CD4-positive, alpha-beta T cell treated with Interleukin-4 for 4 hours (primary cell): ENCODE measurements at regions not wholly inside any gene's neighbourhood (a gene's known extent, or its start where the extent isn't known, plus 50 kb on each side); places are given as distances from the start of the nearest gene placed in this dataset.
A peak's percentile ranks its signal among the peaks of the same experiment; 100 is the strongest.

Source experiments
- DNase-seq: peaks from one replicate; pipeline ENCODE4 v3.0.0-alpha.2; 2020

DNA sequence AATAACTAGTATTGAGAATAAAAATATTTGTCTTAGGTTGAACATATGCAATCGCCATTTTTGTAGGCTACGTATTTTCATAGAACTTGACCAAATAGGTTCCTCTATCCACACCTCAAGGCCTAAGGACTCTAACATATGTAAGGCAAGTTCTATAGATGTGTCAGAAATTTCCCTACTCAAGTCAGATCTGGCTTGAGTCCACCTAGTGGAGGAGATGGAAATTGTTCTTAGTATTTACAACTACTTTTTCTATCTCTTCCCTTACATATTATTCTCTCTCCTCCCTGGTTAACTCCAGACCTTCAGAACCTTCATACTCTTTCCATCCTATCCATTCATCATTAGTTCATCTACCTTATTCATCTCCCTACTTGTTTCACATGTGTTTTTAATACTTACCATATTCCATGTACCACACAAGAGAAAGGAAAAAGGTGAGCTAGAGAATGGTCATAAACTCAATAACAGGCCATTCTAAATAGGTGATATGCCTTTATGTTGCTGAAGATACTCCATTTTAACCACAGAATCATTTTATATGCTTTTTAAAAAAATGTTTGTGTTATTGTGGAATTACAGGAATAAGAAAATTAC, 174.5 kb upstream of the HDAC9 start:
- DNase-seq: peak; percentile 38

DNA sequence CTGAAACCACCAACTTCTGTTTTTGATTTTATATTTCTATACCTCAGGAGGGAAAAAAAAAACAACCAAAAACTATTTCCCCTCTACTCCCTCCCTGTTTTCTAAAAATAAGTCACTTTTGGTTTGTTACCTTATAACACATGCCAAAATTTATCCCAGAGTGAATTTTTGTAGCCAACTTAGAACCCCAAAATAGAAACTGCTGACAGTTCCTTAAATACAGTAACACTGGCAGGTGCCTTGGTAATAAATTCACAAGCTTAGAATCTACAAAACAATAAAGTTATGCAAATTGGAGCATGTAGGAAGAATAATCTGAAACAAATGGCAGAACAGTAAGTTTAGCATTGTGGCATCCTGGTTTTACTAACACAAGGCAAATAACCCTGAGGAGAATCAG, 165.0 kb upstream of the HDAC9 start:
- DNase-seq: no peak

DNA sequence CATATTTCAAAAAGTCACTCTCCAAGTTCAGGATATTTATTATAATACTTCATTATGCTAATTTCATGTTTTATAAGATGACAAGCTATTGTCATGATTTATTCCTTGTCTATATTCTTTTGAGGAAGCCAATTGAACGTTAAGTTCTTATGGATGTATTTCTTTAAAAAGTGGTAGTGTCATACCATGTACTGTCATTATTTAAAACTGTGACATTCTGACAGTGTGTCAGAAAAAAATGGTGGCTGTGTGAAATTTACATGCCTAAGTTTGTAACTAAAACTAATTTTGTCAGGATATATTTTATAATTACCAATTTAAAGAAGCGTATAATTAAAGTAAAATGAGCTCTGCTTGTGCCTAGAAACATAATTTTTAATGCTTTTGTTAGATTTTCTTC, 158.9 kb upstream of the HDAC9 start:
- no peak for DNase-seq

DNA sequence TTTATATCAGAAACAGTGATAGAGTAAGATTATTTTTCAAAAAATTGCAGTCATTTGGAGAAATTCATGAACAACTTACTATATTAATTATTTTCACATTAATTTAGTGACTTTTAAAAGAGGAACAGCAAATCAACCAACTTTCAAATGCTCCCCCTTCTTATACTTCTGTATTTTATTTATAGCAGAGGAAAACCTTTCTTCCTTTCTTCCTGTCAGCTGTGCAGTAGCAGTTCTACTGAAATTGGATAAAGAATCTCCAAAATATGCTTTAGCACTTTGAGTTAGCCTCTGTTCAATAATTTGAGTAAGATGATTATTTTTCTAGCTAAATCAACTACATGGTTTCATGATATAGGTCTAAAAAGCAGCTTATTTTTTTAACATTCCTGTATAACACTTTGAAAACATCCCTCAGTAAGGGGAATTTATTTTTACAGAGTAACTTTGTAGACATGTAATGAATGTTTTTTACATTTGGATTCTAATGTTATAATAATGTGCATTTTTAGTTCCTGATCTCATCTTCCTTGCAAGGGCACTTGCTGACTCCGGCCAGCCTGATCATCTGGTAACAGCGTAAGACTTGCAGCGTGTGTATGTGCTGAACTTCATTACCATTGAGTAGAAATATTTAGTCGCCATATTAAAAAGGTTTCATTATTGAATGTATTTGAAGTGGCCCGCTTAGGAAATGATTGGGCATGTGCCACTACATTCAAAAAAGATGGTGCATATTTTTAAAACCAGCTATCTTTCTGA, 158.3 kb upstream of the HDAC9 start:
- DNase-seq: no peak

DNA sequence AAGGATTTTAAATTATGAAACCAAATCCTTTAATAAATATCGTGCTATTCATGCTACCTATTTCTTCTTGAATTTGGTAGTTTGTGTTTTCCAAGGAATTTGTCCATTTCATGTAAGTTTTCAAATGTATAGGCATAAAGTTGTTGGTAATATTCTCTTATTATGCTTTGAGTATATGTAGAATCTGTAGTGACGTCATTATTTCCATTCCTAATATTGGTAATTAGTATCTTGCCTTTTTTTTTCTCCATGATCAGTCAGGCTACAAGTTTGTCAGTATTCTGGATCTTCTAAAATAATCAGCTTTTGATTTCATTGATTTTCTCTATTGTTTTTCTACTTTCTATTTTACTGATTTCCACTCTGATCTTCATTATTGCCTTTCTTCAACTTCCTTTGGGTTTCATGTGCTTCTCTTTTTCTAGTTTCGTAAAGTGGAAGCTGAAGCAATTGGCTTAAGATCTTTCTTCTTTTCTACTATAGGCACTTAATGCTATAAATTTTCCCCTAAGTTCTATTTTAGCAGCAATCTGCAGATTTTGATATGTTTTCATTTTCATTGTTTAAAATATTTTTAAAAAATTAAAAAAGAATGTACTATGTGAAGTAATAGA, 156.5 kb upstream of the HDAC9 start:
- DNase-seq: no peak

DNA sequence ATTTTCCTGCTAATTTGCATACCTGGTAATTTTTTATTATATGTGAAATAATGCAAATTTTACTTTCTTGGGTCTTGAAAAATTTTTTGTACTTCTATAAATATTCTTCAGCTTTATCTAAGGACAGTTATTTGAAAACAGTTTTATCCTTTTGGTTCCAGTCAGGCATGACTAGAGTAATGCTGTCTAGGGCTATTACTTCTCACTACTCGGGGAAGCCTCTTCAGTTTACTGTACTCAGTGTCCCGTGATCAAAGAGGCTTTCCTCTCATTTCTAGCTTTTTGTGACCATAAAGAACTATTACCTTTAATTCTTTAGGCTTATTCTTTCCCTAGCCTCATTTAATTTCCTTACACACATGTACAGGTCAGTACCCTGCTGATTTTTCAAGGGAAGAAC, 153.8 kb upstream of the HDAC9 start:
- no peak for DNase-seq

DNA sequence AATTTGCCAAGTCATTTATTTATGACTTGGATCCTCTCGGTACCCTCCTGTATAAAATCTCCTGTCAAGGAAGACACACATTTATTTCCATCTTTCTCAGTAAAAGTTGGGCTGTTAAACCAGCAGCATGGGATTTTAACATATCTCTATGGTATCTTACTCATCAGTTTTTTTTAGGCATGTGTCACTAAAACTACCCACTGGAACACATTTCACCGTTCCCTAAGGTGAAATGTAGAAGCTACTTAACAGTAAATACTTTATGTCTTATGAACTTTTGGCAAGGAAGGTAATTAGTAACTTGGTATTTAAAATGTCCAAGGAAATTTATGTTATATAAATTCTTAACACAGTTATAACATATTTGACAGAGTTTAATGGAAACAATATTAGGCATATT, 152.5 kb upstream of the HDAC9 start:
- DNase-seq: no peak

DNA sequence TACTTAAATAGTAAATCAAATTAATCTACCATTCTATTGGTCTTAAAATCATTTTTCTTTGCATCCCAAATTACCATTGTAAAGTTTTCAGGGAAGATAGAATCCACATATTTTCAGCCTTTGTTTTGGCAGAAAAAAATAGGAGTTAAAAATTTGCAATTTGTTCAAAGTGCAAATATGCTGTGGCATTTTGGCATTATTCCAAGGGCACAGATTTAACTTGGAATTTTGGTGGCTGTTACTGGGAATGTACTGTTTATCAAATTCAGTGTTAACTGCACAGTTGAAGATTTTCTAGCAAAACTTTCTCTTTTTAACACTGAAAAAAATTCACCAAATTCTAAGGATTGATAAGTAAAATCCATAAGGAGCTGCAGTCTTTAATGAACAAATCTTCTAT, 151.0 kb upstream of the HDAC9 start:
- DNase-seq: no peak

DNA sequence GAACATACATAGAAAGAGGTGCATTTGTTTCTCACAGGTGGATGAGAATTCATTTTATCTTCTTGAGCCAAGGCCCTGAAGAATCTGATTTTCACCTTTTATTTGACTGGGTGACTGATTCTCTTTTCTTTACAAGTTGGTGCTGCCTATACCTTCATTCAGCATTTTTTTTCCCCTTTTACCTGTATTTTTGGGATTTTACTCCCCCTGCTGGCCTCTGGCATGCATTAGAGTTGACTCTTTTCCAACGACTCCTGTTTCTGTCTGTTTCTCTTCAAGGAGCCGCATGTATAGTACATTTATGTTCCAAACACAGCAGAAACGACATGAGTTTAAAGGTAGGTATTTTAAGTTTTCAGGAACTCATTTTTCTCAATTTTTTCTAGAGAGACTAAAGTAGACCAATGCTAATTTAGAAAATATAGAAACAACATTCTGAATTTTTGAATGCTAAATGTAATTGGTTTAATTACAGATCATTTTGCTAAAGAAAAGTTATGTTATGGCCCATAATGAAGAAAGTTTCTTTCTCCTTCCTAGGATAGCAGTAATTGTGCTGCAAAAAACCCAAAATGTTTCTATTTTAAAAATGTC, 149.8 kb upstream of the HDAC9 start:
- peak; percentile 41 for DNase-seq

DNA sequence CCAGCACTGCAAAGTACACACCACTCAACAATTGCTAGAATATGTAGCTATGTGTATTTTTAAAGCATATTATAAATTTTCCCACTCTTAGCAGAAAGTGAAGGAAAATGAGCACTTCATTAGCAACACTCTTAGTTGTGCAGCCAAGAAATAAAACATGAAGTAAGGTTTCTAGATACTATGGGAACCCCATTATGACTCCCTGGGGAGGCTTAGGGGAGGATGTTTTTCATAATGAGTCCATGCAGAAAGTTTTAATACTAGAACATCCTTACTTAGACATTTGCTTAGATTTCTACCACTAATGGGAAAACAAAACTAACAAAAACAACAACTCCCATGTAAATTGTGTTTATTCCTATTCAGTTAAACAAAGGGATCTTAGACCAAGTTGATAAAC, 148.4 kb upstream of the HDAC9 start:
- no peak for DNase-seq

DNA sequence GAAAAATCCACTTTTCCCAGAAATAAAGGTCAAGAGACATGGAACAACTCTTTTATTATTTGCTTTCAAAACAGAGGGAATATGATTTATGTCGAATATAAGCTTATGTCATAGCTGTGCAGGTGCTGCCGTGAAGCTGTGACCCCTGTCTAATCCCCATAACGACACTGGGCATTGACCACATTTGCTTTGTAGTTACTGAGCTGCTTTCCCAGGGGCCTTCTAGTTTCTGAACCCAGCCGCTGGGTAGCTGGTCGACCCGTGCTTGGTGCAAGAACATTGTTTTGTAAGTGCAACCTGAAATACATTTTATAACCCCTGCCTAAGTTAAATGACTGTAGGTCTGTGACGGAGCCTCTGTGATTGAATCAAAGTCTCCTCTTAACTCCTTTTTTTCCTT, 144.9 kb upstream of the HDAC9 start:
- DNase-seq: no peak

DNA sequence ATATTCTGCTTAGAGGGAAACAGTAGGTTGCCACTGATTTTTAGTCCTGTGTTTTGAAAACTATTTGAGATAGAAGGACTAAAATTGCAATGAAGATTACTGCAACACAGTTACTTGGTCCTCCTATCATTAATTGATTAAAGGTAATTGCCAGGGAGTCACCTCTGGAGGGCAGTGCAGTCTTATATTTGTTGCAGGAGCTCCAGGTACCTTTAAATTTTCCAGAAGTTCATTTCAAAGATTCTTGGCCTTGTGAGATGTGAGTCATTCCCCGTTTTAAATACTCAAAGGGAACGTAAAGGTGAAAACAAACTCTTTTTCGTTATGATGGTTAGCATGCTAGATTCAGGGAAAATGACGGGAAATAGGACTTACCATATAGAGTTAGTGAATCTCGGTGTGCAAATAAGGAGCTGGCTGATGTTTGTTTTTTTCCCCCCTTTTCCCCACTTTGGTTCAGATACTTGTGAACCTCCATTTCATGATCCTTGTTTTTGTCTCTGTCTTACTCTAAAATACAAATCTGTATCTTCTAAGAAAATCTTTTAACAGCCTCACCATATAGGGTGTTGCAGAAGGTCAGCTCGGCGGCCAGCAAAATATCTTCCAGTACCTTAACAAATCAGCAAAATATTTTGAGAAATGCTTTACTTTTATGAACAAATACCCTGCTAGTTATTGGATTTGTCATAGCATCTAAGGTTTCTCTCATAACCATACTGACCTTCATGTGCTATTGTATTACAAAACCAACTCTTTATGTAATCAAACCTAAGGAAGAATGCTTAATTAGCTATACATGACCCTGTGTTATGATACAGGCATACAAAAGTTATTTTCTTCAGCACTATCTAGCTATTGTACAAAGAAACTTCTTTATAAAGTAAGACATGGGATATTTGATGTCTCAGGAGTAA, 143.0 kb upstream of the HDAC9 start:
- peak; percentile 24 for DNase-seq

DNA sequence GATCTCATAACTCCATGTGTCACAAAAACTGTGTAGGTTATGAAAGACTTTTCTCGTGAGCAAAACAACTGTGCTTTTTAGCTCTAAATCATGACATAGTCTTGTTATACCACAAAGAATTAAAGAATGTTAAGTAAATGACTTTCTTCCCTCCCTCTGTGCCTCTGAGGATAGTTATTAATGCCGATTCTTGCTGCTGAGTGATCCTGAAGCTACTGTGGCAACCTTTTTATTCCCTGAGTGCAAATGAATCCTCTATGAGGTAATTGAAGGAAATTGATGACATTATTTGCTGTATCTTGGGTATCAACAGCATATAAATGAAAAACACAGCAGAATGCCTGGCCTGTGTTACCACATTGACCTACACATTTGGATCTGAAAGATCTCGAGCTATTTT, 142.2 kb upstream of the HDAC9 start:
- no peak for DNase-seq

DNA sequence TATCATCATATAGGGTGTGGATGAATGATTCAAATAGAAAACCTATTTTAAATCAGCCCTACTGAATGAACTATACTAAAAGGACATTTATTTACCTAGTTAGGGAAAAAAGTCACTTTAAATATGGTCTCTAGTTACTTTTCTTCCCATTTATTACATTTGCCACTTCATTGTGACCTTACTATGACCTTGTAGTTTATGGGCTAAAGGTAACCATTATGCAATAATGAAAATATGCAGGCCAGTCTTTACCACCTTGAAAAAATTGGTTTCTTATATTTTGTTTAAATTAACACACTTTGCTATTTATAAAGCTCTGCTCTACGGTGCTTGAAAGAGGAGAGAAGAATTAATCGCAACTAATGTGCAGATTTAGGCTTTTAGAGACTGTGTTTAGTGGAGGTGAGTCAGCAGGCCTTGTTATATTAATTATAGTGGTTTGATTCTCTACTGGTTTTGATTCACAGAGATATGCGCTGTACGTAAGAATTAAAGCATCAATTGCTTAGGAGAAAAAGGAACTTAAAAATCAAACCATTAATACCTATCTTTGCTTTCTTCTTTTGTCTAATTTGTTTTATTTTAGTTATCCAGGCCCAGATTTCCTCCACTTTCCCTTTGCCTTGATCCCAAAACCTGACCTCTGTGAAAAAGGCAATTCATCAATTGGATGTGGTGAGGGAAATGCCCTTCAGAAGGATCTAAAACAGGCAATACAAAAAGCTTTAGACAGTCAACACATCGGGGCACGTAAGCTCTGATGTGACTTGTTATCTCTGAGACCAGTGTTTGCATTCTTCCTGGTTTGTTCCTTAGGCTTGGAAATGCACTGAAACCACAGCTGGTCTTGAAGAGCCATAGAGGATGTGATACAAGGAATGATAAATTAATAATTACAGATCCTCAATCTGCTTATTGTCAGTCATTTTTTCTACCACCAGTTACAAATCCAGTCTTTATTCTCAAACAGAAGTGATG, 141.2 kb upstream of the HDAC9 start:
- no peak for DNase-seq

DNA sequence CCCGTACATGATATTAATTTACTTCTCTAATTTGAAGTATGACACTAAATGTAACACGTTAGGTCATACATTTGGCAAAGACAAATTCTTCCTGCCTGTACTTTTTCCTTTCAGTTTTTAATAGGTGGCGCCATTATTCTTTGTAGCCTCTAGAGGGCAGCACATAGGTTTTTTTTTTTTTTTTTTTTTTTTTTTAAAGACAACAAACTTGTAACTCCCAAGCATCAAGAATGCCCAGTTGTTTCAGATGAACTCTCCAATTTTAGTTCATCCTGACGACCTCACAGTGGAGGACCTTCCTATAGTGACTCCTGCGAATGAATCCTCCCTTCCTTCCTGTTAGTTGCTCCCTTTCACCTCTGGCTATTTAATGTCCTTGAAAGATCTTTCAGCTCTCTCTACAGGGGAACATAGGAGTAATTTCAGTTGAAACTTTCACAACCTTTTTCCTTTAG, 139.3 kb upstream of the HDAC9 start:
- DNase-seq: peak; percentile 17

DNA sequence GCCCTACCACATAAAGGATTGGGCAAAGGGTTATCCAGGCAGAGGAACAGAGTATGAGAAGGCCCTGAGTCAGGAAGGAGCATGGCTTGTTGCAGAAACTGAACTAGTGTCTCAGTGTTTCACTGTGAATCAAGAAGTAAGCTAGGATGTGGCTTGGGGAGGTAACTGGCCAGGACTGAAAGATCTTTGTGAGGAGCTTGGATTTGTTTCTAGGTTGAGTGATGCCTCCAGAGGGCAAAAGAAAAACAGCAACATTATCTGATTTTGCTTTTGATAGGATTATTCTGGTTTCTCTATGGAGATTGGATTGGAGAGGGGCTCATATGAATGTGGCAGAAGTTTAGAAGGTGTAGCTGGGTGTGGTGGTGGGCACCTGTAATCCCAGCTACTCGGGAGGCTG, 137.9 kb upstream of the HDAC9 start:
- no peak for DNase-seq

DNA sequence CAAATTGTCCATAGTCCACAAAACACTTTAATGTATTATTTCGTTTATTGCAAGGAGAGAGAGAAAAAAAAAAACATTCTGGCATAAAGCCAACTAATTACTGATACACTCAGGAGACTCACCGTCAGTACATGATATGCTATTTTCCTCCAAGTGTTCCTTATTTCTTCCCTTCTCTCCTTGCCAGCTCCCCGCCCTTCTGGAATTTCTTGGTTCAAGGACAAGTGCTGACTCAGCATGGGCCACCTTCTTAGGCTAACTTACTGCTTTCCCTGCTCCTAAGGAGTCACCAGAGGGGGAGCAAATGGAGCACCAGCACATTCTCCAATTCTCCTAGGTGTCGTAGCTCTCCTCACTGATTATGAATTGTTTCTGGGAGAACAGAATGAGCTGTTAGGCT, 133.8 kb upstream of the HDAC9 start:
- DNase-seq: no peak

DNA sequence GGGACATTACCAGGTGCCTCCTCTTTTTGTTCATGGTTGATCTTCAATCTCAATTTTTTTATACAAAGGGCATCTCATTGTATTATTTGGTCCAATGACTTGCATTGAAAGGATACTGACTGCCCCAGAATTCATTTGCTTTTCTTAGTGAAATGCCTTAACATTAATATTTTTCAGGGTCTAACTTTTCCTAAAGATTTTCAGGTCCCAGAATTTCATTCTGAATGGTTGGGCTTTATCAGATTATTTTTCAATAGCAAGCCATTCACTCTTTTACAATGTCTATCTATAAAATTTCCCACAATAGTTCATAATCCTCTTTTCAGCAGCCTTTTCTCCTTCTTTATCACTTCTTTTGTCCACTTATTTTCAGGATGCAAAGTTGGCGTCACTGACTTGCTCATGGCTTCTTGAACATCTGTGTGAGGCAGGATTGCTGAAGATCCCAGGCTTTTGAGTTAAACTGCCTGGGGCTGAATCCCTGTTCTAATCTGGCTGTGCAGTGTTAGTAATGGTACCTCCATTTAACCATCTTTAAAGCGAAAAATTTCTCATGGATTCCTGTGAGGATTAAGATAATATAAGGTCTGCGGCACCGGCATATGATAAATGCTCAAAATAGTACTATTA, 131.7 kb upstream of the HDAC9 start:
- DNase-seq: no peak

DNA sequence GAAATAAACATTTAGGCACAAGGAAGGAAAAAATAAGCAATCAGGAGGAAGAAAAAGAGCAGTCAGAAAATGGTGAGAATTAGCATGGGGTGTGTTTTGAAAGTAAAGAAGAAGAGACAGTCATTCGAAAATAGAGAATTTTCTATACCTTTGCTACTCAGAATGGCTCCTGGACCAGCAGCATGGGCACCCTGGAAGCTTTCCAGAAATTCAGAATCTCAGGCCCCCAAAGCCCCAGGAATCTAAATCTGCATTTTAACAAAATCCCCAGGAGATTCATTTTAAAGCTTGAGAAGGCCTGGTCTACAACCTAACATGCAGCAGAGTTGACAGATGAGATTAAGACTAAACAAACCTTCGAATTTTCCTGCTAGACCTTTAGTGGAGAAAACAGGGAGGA, 131.2 kb upstream of the HDAC9 start:
- DNase-seq: no peak

DNA sequence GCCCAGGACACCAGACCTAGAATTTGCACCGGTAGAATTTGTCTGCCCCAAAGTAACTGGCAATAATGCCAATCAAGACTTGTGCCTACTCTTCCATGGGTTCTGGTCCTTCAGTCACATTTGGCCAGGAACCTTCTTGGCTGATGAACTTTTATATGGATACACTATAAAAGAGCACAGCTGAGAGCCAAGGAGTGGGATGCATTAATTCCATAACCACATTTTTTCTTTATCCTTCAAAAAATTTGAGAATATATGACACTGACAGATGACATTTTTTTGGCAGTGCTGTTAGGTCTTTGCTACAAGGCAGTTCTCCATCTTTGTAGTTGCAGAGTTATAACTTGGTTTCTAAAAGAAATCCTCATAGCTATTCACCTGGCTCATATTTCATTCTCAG, 129.2 kb upstream of the HDAC9 start:
- no peak for DNase-seq

DNA sequence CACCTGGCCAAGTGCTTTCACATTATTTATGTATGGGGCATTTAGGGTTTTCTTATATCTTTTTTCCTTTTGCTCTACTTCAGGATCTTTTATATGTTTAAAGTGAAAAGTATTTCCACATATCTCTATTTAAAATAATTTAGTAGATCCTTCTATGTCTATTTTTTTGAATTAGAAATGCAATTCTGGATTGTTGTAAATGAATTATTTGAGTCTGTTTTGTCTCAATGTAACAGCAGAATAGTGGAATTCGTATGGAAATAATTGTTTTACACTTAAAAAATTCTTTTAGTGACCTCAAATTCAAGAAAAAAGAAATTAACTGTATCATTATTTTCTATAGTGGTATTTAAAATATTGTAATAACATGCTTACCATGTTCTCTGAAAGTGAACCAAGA, 126.5 kb upstream of the HDAC9 start:
- DNase-seq: no peak
